T-cell (primary cell): ENCODE measurements at regions not wholly inside any gene's neighbourhood (a gene's known extent, or its start where the extent isn't known, plus 50 kb on each side); places are given as distances from the start of the nearest gene placed in this dataset.
"Not testable (repeated sequence)": the region's sequence is repeated elsewhere in the genome, so short reads cannot be mapped to it uniquely, and the experiment has no call there.

Source experiments
- ATAC-seq, 4 experiments: fragments of 200-7000 bp in 3 of 4; fragments of 150-1000 bp in 1 of 4; cut with Tn5 transposase; replicated peaks in 1 of 4; 1 replicate in 3 of 4; 2 replicates in 1 of 4; pipeline ENCODE4 v1.10.0; 2021; ENCODE audit warnings: moderate library complexity in 3 of 4, mild to moderate bottlenecking in 2 of 4, moderate number of reproducible peaks in 1 of 4
- CTCF ChIA-PET, 2 donors: fragments of 300-600 bp; sonication (Branson Sonifier 250); formaldehyde crosslinking; loops; one replicate each; lab custom pipeline; 2022; ENCODE audit warnings: antibody characterized with exemption in 2 of 2; lab: Charles Lee
- POLR2A ChIA-PET, 2 donors: fragments of 300-600 bp; sonication (Branson Sonifier 250); formaldehyde crosslinking; loops; one replicate each; lab custom pipeline; 2022; ENCODE audit warnings: antibody characterized with exemption in 2 of 2; lab: Charles Lee
- DNase-seq, 35 experiments: peaks; one replicate each; pipeline versions ENCODE4 v3.0.0 to v3.0.0-alpha.2; 2013 to 2023
- H3K27ac ChIP-seq: one replicate; pipeline ENCODE4 v1.5.1; 2013; ENCODE audit warnings: low read length
- H3K27me3 ChIP-seq, 2 experiments: replicated peaks in 1 of 2; 1 replicate in 1 of 2; 2 replicates in 1 of 2; pipeline versions ENCODE4 v1.6.1 to v1.7.0; 2013; ENCODE audit warnings: low read length in 1 of 2, mixed read lengths in 1 of 2; ENCODE audit not compliant: control insufficient read depth in 2 of 2, insufficient read depth in 2 of 2; ENCODE audit errors: extremely low read depth in 1 of 2
- H3K36me3 ChIP-seq, 2 donors: 1 replicate in 1 of 2; 2 replicates in 1 of 2; pipeline versions ENCODE4 v1.6.1 to v1.7.0; 2013; ENCODE audit warnings: low read length in 1 of 2; ENCODE audit not compliant: control insufficient read depth in 2 of 2, insufficient read depth in 1 of 2; ENCODE audit errors: extremely low read depth in 1 of 2
- H3K4me1 ChIP-seq, 2 experiments: 1 replicate in 1 of 2; 2 replicates in 1 of 2; pipeline versions ENCODE4 v1.6.1 to v1.7.0; 2013; ENCODE audit warnings: low read length in 2 of 2, mixed read lengths in 1 of 2; ENCODE audit not compliant: insufficient read depth in 2 of 2, control insufficient read depth in 1 of 2; ENCODE audit errors: extremely low read depth in 1 of 2
- H3K4me3 ChIP-seq, 2 donors: 1 replicate in 1 of 2; 2 replicates in 1 of 2; pipeline versions ENCODE4 v1.5.1 to v1.7.0; 2013; ENCODE audit warnings: mild to moderate bottlenecking in 2 of 2, low read length in 1 of 2, moderate library complexity in 1 of 2; ENCODE audit not compliant: control insufficient read depth in 1 of 2; ENCODE audit errors: extremely low read depth in 1 of 2
- H3K9me3 ChIP-seq: 2 replicates; pipeline ENCODE4 v1.7.0; 2013
- H3K27ac Mint-ChIP-seq, 2 donors: one replicate each; pipeline ENCODE4 v1.8.0; 2020 to 2021; ENCODE audit warnings: mild to moderate bottlenecking in 2 of 2, mixed read lengths in 2 of 2
- H3K27me3 Mint-ChIP-seq, 2 donors: one replicate each; pipeline ENCODE4 v1.8.0; 2021 to 2022; ENCODE audit warnings: mixed read lengths in 2 of 2
- H3K36me3 Mint-ChIP-seq: one replicate; pipeline ENCODE4 v1.8.0; 2021; ENCODE audit warnings: mixed read lengths
- H3K4me1 Mint-ChIP-seq, 3 donors: one replicate each; pipeline ENCODE4 v1.8.0; 2020 to 2022; ENCODE audit warnings: mixed read lengths in 3 of 3, mild to moderate bottlenecking in 1 of 3
- H3K4me3 Mint-ChIP-seq, 3 donors: one replicate each; pipeline ENCODE4 v1.8.0; 2020 to 2022; ENCODE audit warnings: mild to moderate bottlenecking in 3 of 3, mixed read lengths in 3 of 3, moderate library complexity in 3 of 3
- H3K9me3 Mint-ChIP-seq, 3 donors: one replicate each; pipeline ENCODE4 v1.8.0; 2020 to 2022; ENCODE audit warnings: mixed read lengths in 3 of 3
- WGBS: methylation state at CpG from one replicate; pipeline ENCODE4 v1.1.5; 2013; ENCODE audit warnings: missing lambda C conversion rate; ENCODE audit not compliant: insufficient coverage; 5-methylcytosine and 5-hydroxymethylcytosine counted together

DNA sequence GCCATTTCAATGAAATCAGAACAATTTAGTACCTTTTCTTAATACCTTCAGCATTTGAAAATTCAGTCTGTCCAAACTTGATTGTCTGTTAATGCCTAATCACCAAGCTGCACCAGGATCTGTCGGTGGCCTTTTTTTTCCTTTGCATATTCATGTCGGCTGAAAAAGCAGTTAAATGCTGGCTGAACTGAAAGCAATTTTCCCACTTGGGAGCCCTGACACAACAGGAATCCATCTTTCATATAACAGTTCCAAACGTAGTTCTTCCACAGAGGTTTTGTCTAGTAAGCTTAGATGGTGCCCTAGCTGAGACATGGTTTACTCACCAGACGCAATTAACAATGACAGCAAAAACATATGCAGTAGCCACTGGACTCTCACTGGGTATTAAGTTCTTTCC is 83.6 kb upstream of the CHCHD3 start:
- no peaks in the 10 kb centered on the region for H3K36me3 Mint-ChIP-seq
- no CpG with 5 or more reads among the region's 4 CpGs for WGBS
- Histone ChIP-seq H3K27me3 (no peaks in the 10 kb centered on the region), H3K36me3 (no peaks in the 10 kb centered on the region), H3K9me3 (no peaks in the 10 kb centered on the region), H3K4me1 (no peaks in the 10 kb centered on the region), H3K27ac (no peak overlapping the region), H3K4me3 (no peak overlapping the region)
- ChIA-PET POLR2A (interaction anchor here in 1 of 2 donors (1.0 kb wide), 1 partner anchor 749 kb away, joined by 3 read pairs; no protein-coding TSS in a partner anchor), CTCF (no interaction called here)
- H3K27ac Mint-ChIP-seq: no peak overlapping the region
- DNase-seq: no peak
- no peaks in the 10 kb centered on the region for H3K4me1 Mint-ChIP-seq
- peaks cover 10 to 16% of the 10 kb centered on the region in 2 donors for H3K27me3 Mint-ChIP-seq
- ATAC-seq: no peak
- no peaks in the 10 kb centered on the region for H3K9me3 Mint-ChIP-seq
- H3K4me3 Mint-ChIP-seq: no peak overlapping the region

DNA sequence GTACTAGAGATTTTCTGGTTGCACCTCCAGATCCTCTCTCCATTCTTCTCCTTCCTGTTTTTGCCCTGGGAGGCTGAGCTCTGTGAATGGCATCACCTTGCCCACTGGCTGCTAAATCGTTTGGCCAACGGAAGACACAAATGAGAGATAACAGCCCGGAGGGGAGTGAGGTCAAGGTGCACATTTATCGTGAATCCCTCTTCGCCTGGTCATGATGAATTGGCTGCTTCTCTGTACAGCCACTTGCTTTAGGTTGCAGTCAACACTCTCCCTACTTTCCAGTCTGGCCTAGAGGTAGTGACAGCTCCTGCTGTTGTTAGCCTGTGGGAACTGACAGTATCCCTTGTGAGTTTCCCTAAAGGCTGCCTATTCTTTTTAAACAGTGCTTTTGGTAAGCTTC is 85.4 kb upstream of the CHCHD3 start:
- ChIA-PET CTCF (no interaction called here), POLR2A (no interaction called here)
- H3K36me3 Mint-ChIP-seq: no peaks in the 10 kb centered on the region
- H3K27me3 Mint-ChIP-seq: peaks cover 10 to 20% of the 10 kb centered on the region in 2 donors
- WGBS: 89% methylated on average over 5 of the region's 5 CpGs
- ATAC-seq (no peak), DNase-seq (no peak)
- no peaks in the 10 kb centered on the region for H3K4me1 Mint-ChIP-seq
- H3K4me3 ChIP-seq: no peak overlapping the region
- H3K9me3 Mint-ChIP-seq: no peaks in the 10 kb centered on the region
- H3K9me3 ChIP-seq: no peaks in the 10 kb centered on the region
- H3K4me3 Mint-ChIP-seq: no peak overlapping the region
- no peaks in the 10 kb centered on the region for H3K27me3 ChIP-seq
- H3K36me3 ChIP-seq: no peaks in the 10 kb centered on the region
- H3K4me1 ChIP-seq: no peaks in the 10 kb centered on the region
- no peak overlapping the region for H3K27ac ChIP-seq
- no peak overlapping the region for H3K27ac Mint-ChIP-seq

DNA sequence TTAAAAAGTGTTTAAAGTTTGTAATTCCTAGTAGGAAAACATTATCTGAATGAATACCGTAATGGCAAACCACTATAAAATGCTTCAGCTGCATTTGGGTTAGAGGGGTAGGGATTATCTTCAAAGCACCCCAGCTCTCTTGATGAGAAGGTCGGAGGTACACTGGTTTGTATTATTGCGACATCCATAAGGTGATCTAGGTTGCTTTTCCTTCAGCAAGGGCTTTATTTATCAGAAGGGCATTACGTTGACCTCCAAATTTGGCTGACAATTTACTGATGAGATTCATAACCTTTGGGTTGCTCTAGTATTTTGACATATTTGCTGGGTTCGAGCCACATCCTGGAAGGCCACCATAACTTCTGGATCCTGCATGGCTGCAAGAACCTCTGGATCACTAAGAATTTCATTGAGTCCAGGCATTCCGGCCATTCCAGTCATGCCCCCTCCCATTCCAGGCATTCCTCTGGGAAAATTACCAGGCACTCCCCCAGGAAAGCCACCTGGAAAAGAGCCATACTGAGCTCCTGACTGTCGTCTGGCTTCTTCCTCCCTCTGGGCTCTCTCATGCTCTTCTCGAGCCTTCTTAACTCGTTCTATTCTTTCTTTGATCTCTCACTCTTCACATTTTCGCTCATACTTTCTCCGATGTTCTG is 83.6 kb upstream of the EXOC4 start:
- POLR2A ChIA-PET, H3K36me3 Mint-ChIP-seq, DNase-seq, H3K4me1 Mint-ChIP-seq, H3K27ac Mint-ChIP-seq, H3K36me3 ChIP-seq, ATAC-seq, H3K4me3 Mint-ChIP-seq, H3K9me3 Mint-ChIP-seq, H3K27me3 ChIP-seq, H3K4me1 ChIP-seq, H3K9me3 ChIP-seq, CTCF ChIA-PET, H3K4me3 ChIP-seq, H3K27ac ChIP-seq: not testable (repeated sequence)
- H3K27me3 Mint-ChIP-seq: peaks cover 13 to 16% of the 10 kb centered on the region in 2 donors
- WGBS: 86% methylated on average over 8 of the region's 11 CpGs

DNA sequence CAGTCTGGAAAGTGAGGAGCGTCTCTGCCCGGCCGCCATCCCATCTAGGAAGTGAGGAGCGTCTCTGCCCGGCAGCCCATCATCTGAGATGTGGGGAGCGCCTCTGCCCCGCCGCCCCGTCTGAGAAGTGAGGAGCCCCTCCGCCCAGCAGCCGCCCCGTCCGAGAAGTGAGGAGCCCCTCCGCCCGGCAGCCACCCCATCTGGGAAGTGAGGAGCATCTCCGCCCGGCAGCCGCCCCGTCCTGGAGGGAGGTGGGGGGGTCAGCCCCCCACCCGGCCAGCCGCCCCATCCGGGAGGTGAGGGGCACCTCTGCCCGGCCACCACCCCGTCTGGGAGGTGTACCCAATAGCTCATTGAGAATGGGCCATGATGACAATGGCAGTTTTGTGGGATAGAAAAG is 75.4 kb upstream of the EXOC4 start:
- H3K9me3 Mint-ChIP-seq: peaks cover 0 to 14% (median 5%) of the 10 kb centered on the region in 3 donors
- peaks cover 12 to 15% of the 10 kb centered on the region in 2 donors for H3K27me3 Mint-ChIP-seq
- H3K4me3 ChIP-seq, H3K4me1 ChIP-seq, H3K36me3 ChIP-seq, DNase-seq, H3K4me3 Mint-ChIP-seq, H3K27ac ChIP-seq, H3K4me1 Mint-ChIP-seq, H3K36me3 Mint-ChIP-seq, ATAC-seq, H3K27ac Mint-ChIP-seq, H3K9me3 ChIP-seq, CTCF ChIA-PET: not testable (repeated sequence)
- WGBS: 88% methylated on average over 12 of the region's 24 CpGs
- H3K27me3 ChIP-seq: peaks cover 0 to 16% of the 10 kb centered on the region in 2 experiments
- POLR2A ChIA-PET: interaction anchor here in 1 of 2 donors (0.6 kb wide), 1 partner anchor 26 kb away, joined by 3 read pairs; no protein-coding TSS in a partner anchor

DNA sequence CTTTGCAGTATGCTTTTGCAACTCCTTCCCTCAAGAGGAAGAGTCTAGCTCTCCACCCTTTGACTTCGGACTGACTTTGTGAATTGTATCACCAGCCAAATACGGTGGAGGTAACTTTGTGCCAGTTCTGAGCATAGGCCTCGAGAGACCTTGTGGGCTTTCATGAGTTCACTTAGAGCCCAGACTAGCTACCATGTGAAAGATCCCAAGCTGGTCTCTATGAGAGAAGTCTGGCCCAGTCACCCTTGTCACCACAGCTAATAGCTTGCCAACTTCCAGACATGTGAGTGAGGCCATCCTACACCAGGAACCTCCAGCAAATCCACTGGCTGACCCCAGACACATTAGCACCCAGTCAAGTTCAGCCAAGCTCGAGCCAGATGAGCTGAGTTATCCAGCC is 72.2 kb upstream of the EXOC4 start:
- ChIA-PET CTCF (no interaction called here), POLR2A (no interaction called here)
- peaks cover 0 to 7% of the 10 kb centered on the region in 2 experiments for H3K27me3 ChIP-seq
- no peaks in the 10 kb centered on the region for H3K4me1 Mint-ChIP-seq
- peaks cover 4 to 6% of the 10 kb centered on the region in 2 donors for H3K27me3 Mint-ChIP-seq
- H3K4me3 Mint-ChIP-seq: no peak overlapping the region
- no peaks in the 10 kb centered on the region for H3K36me3 ChIP-seq
- H3K4me3 ChIP-seq: no peak overlapping the region
- no peaks in the 10 kb centered on the region for H3K9me3 ChIP-seq
- no peak overlapping the region for H3K27ac Mint-ChIP-seq
- 85% methylated on average over 2 of the region's 4 CpGs for WGBS
- H3K9me3 Mint-ChIP-seq: peaks cover 0 to 14% (median 5%) of the 10 kb centered on the region in 3 donors
- H3K4me1 ChIP-seq: no peaks in the 10 kb centered on the region
- no peak overlapping the region for H3K27ac ChIP-seq
- ATAC-seq (no peak), DNase-seq (no peak)
- H3K36me3 Mint-ChIP-seq: no peaks in the 10 kb centered on the region

DNA sequence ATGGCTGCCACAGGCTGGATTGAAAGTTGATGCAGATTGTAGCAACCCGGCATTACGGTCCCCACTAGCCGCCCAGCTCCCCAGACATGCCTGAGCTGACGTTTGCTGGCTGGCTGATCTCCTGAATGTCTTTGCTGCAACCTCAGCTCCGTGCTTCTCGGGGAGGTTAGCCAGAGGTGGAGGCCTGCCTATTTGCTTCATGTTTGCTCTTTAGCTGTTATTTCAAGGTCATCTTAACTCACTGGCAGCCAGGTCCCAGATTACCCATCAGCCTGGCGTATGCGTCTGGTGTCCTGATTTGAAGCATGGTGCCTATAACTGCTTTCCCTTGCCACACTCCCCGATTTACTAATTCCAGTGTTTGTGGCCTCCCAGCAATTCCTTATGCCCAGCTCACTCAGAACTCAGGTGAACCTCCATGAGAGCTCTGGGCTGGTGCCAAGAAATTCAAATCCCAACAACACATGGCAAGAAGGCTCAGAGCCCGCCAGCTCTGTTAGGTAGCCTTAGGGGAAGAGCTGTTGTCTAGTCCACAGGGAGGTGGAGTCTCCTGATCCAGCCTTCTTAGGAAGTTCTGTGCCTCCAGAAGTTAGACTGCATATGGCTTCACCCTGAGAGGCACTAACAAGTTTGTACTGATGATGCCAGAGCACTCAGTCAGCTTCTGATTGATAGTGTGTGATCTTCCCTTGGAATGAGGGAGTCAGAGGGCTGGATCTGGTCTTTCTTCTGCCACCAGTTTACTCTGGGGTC is 69.7 kb upstream of the EXOC4 start:
- ChIA-PET POLR2A (no interaction called here), CTCF (interaction anchor here in 1 of 2 donors (0.6 kb wide), 1 partner anchor 862 kb away, joined by 3 read pairs; no protein-coding TSS in a partner anchor)
- Mint-ChIP-seq H3K36me3 (no peaks in the 10 kb centered on the region), H3K27ac (no peak overlapping the region), H3K4me3 (no peak overlapping the region), H3K9me3 (peaks cover 0 to 10% (median 4%) of the 10 kb centered on the region in 3 donors), H3K4me1 (no peaks in the 10 kb centered on the region), H3K27me3 (peaks cover 4 to 6% of the 10 kb centered on the region in 2 donors)
- Histone ChIP-seq H3K27me3 (peaks cover 0 to 2% of the 10 kb centered on the region in 2 experiments), H3K27ac (no peak overlapping the region), H3K4me1 (no peaks in the 10 kb centered on the region), H3K36me3 (no peaks in the 10 kb centered on the region), H3K4me3 (no peak overlapping the region), H3K9me3 (no peaks in the 10 kb centered on the region)
- WGBS: 85% methylated on average over 9 of the region's 10 CpGs
- ATAC-seq: no peak
- DNase-seq: no peak
